ENCODE measurements at regions not wholly inside any gene's neighbourhood (a gene's known extent, or its start where the extent isn't known, plus 50 kb on each side); places are given as distances from the start of the nearest gene placed in this dataset.

GRCh38 chr9:25827626-25828025, 149.4 kb upstream of the TUSC1 start:
- H2AFZ ChIP-seq (ENCODE audit: low read depth): no peak overlapping the region
- H3K27me3 ChIP-seq (ENCODE audit: insufficient read depth): no peaks in the 10 kb centered on the region
- ChIA-PET POLR2A (no interaction called here), CTCF (no interaction called here)
- no peak for DNase-seq
- no peaks in the 10 kb centered on the region for H3K79me2 ChIP-seq (ENCODE audit: insufficient read depth)
- H3K4me3 ChIP-seq (ENCODE audit: low read depth in 2 of 2, low read length in 1 of 2): no peak overlapping the region
- WGBS (ENCODE audit: low lambda C conversion rate): 0% methylated on average over 1 of the region's 1 CpG
- H3K4me2 ChIP-seq: no peak overlapping the region
- no peaks in the 10 kb centered on the region for H3K36me3 ChIP-seq (replicated peaks in 1 of 2; ENCODE audit: control insufficient read depth in 1 of 2, insufficient read depth in 2 of 2, low read length in 1 of 2)
- no peaks in the 10 kb centered on the region for H3K9me2 ChIP-seq
- no peak overlapping the region for H3K27ac ChIP-seq (ENCODE audit: low read depth in 2 of 2, low read length in 1 of 2)
- H3F3A ChIP-seq (replicated peaks; ENCODE audit: insufficient read depth): no peaks in the 10 kb centered on the region
- 0 out of 2 replicates have a peak, but pooled peaks cover 6% of the 10 kb centered on the region for H3K9me3 ChIP-seq
- TF ChIP-seq NRF1 (IDR thresholded peaks at IDR 0.05; ENCODE audit: low read depth, low read length): no peak
- no peak for TF ChIP-seq POLR2AphosphoS5 (IDR thresholded peaks at IDR 0.05; ENCODE audit: low read depth, low read length)
- no peak for TF ChIP-seq CTCF (IDR thresholded peaks at IDR 0.05)
- no peak for TF ChIP-seq YY1 (IDR thresholded peaks at IDR 0.05; ENCODE audit: low read depth)
- TF ChIP-seq RCOR1 (IDR thresholded peaks at IDR 0.05; ENCODE audit: low read length): no peak
- TF ChIP-seq, protein P1, sequence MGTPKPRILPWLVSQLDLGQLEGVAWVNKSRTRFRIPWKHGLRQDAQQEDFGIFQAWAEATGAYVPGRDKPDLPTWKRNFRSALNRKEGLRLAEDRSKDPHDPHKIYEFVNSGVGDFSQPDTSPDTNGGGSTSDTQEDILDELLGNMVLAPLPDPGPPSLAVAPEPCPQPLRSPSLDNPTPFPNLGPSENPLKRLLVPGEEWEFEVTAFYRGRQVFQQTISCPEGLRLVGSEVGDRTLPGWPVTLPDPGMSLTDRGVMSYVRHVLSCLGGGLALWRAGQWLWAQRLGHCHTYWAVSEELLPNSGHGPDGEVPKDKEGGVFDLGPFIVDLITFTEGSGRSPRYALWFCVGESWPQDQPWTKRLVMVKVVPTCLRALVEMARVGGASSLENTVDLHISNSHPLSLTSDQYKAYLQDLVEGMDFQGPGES (IDR thresholded peaks at IDR 0.05; ENCODE audit: low read depth, low read length): no peak
- no peak for TF ChIP-seq MAX (IDR thresholded peaks at IDR 0.05; ENCODE audit: low read depth)
- TF ChIP-seq NFIC (IDR thresholded peaks at IDR 0.05; ENCODE audit: borderline replicate concordance): no peak
- no peak for TF ChIP-seq FOXM1 (IDR thresholded peaks at IDR 0.05; ENCODE audit: low read depth)
- TF ChIP-seq GABPA (IDR thresholded peaks at IDR 0.05; ENCODE audit: low read depth): no peak
- no peak for TF ChIP-seq TAF1 (IDR thresholded peaks at IDR 0.05; ENCODE audit: borderline replicate concordance, low read depth, low read length)
- TF ChIP-seq PBX3 (IDR thresholded peaks at IDR 0.05): no peak
- TF ChIP-seq CHD2 (IDR thresholded peaks at IDR 0.05; ENCODE audit: low read length, partially characterized antibody): no peak
- TF ChIP-seq TEAD4 (IDR thresholded peaks at IDR 0.05; ENCODE audit: borderline replicate concordance, insufficient read depth): no peak
- no peak for TF ChIP-seq GATA2 (CRISPR knock-in tag; IDR thresholded peaks at IDR 0.05)
- TF ChIP-seq JUND (IDR thresholded peaks at IDR 0.05): no peak
- H3K4me1 ChIP-seq (ENCODE audit: control insufficient read depth in 1 of 2, insufficient read depth in 2 of 2, low read depth in 1 of 2, low read length in 1 of 2): no peaks in the 10 kb centered on the region
- no peak overlapping the region for H3K9ac ChIP-seq
- H4K20me1 ChIP-seq (ENCODE audit: insufficient read depth): no peaks in the 10 kb centered on the region

DNA sequence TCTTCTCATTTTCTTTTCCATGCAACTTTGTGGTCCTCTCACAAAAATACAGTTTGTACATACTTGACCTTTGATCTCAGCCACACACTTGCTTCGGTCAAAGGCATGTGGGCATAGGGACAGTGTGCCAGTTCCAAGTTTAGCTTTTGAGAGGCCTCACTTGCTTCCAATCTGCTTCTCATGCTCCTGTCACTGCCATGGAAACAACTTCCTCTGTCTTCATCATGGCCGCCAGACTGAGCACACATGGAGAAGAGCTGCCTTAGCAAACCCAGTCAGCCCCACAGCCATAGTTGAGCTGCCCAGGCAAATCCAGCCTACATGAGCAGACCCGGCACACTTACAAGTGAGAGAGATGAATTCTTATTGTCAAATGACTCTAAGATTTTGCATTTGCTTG, 138.2 kb upstream of the TUSC1 start:
- POLR2A ChIA-PET: no interaction called here
- no peaks in the 10 kb centered on the region for H3K79me2 ChIP-seq (ENCODE audit: insufficient read depth)
- 62% methylated on average over 3 of the region's 3 CpGs for WGBS (ENCODE audit: low lambda C conversion rate)
- H3K9me2 ChIP-seq: no peaks in the 10 kb centered on the region
- H2AFZ ChIP-seq (ENCODE audit: low read depth): no peak overlapping the region
- no peaks in the 10 kb centered on the region for H3F3A ChIP-seq (replicated peaks; ENCODE audit: insufficient read depth)
- no peaks in the 10 kb centered on the region for H3K27me3 ChIP-seq (ENCODE audit: insufficient read depth)
- H3K4me2 ChIP-seq: no peak overlapping the region
- no peaks in the 10 kb centered on the region for H3K9me3 ChIP-seq
- H3K4me3 ChIP-seq (ENCODE audit: low read depth in 2 of 2, low read length in 1 of 2): no peak overlapping the region
- CTCF ChIA-PET: no interaction called here
- H4K20me1 ChIP-seq (ENCODE audit: insufficient read depth): no peaks in the 10 kb centered on the region
- H3K4me1 ChIP-seq (ENCODE audit: control insufficient read depth in 1 of 2, insufficient read depth in 2 of 2, low read depth in 1 of 2, low read length in 1 of 2): no peaks in the 10 kb centered on the region
- DNase-seq: no peak
- H3K36me3 ChIP-seq (replicated peaks in 1 of 2; ENCODE audit: control insufficient read depth in 1 of 2, insufficient read depth in 2 of 2, low read length in 1 of 2): no peaks in the 10 kb centered on the region
- no peak overlapping the region for H3K9ac ChIP-seq
- no peak overlapping the region for H3K27ac ChIP-seq (ENCODE audit: low read depth in 2 of 2, low read length in 1 of 2)
- no peak for TF ChIP-seq REST (IDR thresholded peaks at IDR 0.05; ENCODE audit: low read depth, low read length)
- TF ChIP-seq FOXJ3 (CRISPR knock-in tag; IDR thresholded peaks at IDR 0.05): no peak
- TF ChIP-seq ELF1 (IDR thresholded peaks at IDR 0.05): no peak
- no peak for TF ChIP-seq GATA2 (CRISPR knock-in tag; IDR thresholded peaks at IDR 0.05)
- no peak for TF ChIP-seq MXI1 (IDR thresholded peaks at IDR 0.05; ENCODE audit: low read depth, low read length)
- TF ChIP-seq RXRA (IDR thresholded peaks at IDR 0.05; ENCODE audit: borderline replicate concordance, low read depth): no peak

Data from SK-N-SH (cell line).